ENCODE measurements at regions not wholly inside any gene's neighbourhood (a gene's known extent, or its start where the extent isn't known, plus 50 kb on each side); places are given as distances from the start of the nearest gene placed in this dataset.
A peak's percentile ranks its signal among the peaks of the same experiment; 100 is the strongest.
"Not testable (repeated sequence)": the region's sequence is repeated elsewhere in the genome, so short reads cannot be mapped to it uniquely, and the experiment has no call there.

GRCh38 chr18:34529358-34530335, 180.5 kb upstream of the DTNA start:
- DNase-seq, result no peak

- DNase-seq, result no peak
Observed at GRCh38 chr18:34531110-34531509, 179.0 kb upstream of the DTNA start.

- DNase-seq, result not testable (repeated sequence)
Observed at GRCh38 chr18:34534642-34535041, 175.5 kb upstream of the DTNA start.

GRCh38 chr18:34540897-34541296, 169.2 kb upstream of the DTNA start:
- no peak for DNase-seq

GRCh38 chr18:34542625-34543024, 167.5 kb upstream of the DTNA start:
- DNase-seq, result no peak

- no peak for DNase-seq
Observed at GRCh38 chr18:34543356-34543755, 166.7 kb upstream of the DTNA start.

- no peak for DNase-seq
Observed at GRCh38 chr18:34543945-34544344, 166.2 kb upstream of the DTNA start.

- peak; percentile 3 for DNase-seq
Observed at GRCh38 chr18:34544930-34545329, 165.2 kb upstream of the DTNA start.

GRCh38 chr18:34548120-34548972, 161.8 kb upstream of the DTNA start:
- no peak for DNase-seq

GRCh38 chr18:34548973-34549294, 161.2 kb upstream of the DTNA start:
- DNase-seq, result no peak

- no peak for DNase-seq
Observed at GRCh38 chr18:34549367-34549766, 160.7 kb upstream of the DTNA start.

- no peak for DNase-seq
Observed at GRCh38 chr18:34550156-34550555, 159.9 kb upstream of the DTNA start.

- DNase-seq, result no peak
Observed at GRCh38 chr18:34550902-34551301, 159.2 kb upstream of the DTNA start.

- no peak for DNase-seq
Observed at GRCh38 chr18:34551824-34552223, 158.3 kb upstream of the DTNA start.

GRCh38 chr18:34562252-34562870, 147.7 kb upstream of the DTNA start:
- no peak for DNase-seq

- DNase-seq, result no peak
Observed at GRCh38 chr18:34567857-34568256, 142.2 kb upstream of the DTNA start.

GRCh38 chr18:34576622-34577021, 133.5 kb upstream of the DTNA start:
- DNase-seq, result no peak

GRCh38 chr18:34583895-34584294, 126.2 kb upstream of the DTNA start:
- DNase-seq, result no peak

- DNase-seq, result no peak
Observed at GRCh38 chr18:34590503-34590902, 119.6 kb upstream of the DTNA start.

GRCh38 chr18:34591920-34592444, 118.1 kb upstream of the DTNA start:
- DNase-seq, result no peak

- no peak for DNase-seq
Observed at GRCh38 chr18:34592481-34592880, 117.6 kb upstream of the DTNA start.

- no peak for DNase-seq
Observed at GRCh38 chr18:34592961-34593382, 117.1 kb upstream of the DTNA start.

GRCh38 chr18:34594266-34594665, 115.8 kb upstream of the DTNA start:
- DNase-seq, result no peak

Measured in NCI-H1105 (cell line).